ENCODE measurements at regions not wholly inside any gene's neighbourhood (a gene's known extent, or its start where the extent isn't known, plus 50 kb on each side); places are given as distances from the start of the nearest gene placed in this dataset.

DNA sequence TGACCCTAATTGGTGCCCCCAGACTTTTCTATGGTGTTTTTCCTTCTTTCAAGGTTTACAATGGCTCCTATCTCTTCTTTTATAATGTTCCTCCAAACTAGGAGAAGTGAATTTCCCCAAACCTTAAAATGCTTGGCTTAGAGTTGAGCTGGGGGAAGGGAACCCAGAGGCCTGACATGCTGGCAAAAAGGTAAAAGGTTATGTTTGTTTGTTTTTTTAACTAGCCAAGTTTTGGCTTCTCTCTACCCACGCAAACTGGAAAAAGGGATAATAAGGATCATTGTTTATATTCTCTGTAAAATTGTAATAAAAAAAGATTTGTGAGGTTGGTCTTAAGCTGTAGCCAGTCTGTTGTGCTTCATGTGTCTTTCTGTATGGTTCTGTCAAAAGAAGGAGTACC, 477.0 kb downstream of the IPMK start:
- TF ChIP-seq, protein P1, sequence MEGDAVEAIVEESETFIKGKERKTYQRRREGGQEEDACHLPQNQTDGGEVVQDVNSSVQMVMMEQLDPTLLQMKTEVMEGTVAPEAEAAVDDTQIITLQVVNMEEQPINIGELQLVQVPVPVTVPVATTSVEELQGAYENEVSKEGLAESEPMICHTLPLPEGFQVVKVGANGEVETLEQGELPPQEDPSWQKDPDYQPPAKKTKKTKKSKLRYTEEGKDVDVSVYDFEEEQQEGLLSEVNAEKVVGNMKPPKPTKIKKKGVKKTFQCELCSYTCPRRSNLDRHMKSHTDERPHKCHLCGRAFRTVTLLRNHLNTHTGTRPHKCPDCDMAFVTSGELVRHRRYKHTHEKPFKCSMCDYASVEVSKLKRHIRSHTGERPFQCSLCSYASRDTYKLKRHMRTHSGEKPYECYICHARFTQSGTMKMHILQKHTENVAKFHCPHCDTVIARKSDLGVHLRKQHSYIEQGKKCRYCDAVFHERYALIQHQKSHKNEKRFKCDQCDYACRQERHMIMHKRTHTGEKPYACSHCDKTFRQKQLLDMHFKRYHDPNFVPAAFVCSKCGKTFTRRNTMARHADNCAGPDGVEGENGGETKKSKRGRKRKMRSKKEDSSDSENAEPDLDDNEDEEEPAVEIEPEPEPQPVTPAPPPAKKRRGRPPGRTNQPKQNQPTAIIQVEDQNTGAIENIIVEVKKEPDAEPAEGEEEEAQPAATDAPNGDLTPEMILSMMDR (IDR thresholded peaks at IDR 0.05): no peak
- no peak for TF ChIP-seq POLR2A (IDR thresholded peaks at IDR 0.05)
- no peak for TF ChIP-seq EP300 (IDR thresholded peaks at IDR 0.05)

Data from tibial nerve (tissue), 4 donors.